ENCODE measurements at regions not wholly inside any gene's neighbourhood (a gene's known extent, or its start where the extent isn't known, plus 50 kb on each side); places are given as distances from the start of the nearest gene placed in this dataset.

- no peak for DNase-seq (ENCODE audit: low spot score)
- intact Hi-C loops (cut with DNase I) = no loop called here
Observed at GRCh38 chr6:44682280-44682679, 294.8 kb downstream of the CDC5L start.

- no peak for DNase-seq (ENCODE audit: low spot score)
- intact Hi-C loops (cut with DNase I) = no loop called here
Observed at GRCh38 chr6:44682987-44683779, 295.7 kb downstream of the CDC5L start.

- DNase-seq (ENCODE audit: low spot score) = no peak
- intact Hi-C loops (cut with DNase I) = no loop called here
Observed at GRCh38 chr6:44685213-44685612, 297.7 kb downstream of the CDC5L start.

GRCh38 chr6:44696099-44696498 lies 308.6 kb downstream of the CDC5L start:
- intact Hi-C loops (cut with DNase I) = no loop called here
- DNase-seq (ENCODE audit: low spot score) = no peak

GRCh38 chr6:44696686-44697085 lies 309.2 kb downstream of the CDC5L start:
- intact Hi-C loops (cut with DNase I) = no loop called here

GRCh38 chr6:44697327-44697726 lies 309.8 kb downstream of the CDC5L start:
- intact Hi-C loops (cut with DNase I) = no loop called here
- DNase-seq (ENCODE audit: low spot score) = no peak

More at GRCh38 chr6:44696686-44697085, 309.2 kb downstream of the CDC5L start:
- DNase-seq (ENCODE audit: low spot score) = no peak

GRCh38 chr6:44698602-44699001 lies 311.1 kb downstream of the CDC5L start:
- intact Hi-C loops (cut with DNase I) = no loop called here
- no peak for DNase-seq (ENCODE audit: low spot score)

GRCh38 chr6:44699082-44699481 lies 311.6 kb downstream of the CDC5L start:
- intact Hi-C loops (cut with DNase I) = no loop called here
- DNase-seq (ENCODE audit: low spot score) = no peak

GRCh38 chr6:44699851-44700250 lies 312.3 kb downstream of the CDC5L start:
- no peak for DNase-seq (ENCODE audit: low spot score)
- intact Hi-C loops (cut with DNase I) = no loop called here

- no peak for DNase-seq (ENCODE audit: low spot score)
- intact Hi-C loops (cut with DNase I) = no loop called here
Observed at GRCh38 chr6:44700422-44700821, 312.9 kb downstream of the CDC5L start.

GRCh38 chr6:44701038-44701636 lies 313.6 kb downstream of the CDC5L start:
- intact Hi-C loops (cut with DNase I) = no loop called here
- no peak for DNase-seq (ENCODE audit: low spot score)

- intact Hi-C loops (cut with DNase I) = loop anchor here in 1 of 2 donors (2.0 kb wide), 1 partner anchor 35 kb away; no protein-coding TSS in a partner anchor
Observed at GRCh38 chr6:44701637-44702101, 314.2 kb downstream of the CDC5L start.

GRCh38 chr6:44702292-44702691 lies 314.8 kb downstream of the CDC5L start:
- intact Hi-C loops (cut with DNase I) = loop anchor here in 1 of 2 donors (2.0 kb wide), 1 partner anchor 35 kb away; no protein-coding TSS in a partner anchor
- no peak for DNase-seq (ENCODE audit: low spot score)

More at GRCh38 chr6:44701637-44702101, 314.2 kb downstream of the CDC5L start:
- DNase-seq (ENCODE audit: low spot score) = no peak

- intact Hi-C loops (cut with DNase I) = no loop called here
- DNase-seq (ENCODE audit: low spot score) = no peak
Observed at GRCh38 chr6:44704240-44705150, 317.0 kb downstream of the CDC5L start.

GRCh38 chr6:44705596-44705995 lies 318.1 kb downstream of the CDC5L start:
- DNase-seq (ENCODE audit: low spot score) = no peak
- intact Hi-C loops (cut with DNase I) = no loop called here

GRCh38 chr6:44706011-44706410 lies 318.5 kb downstream of the CDC5L start:
- DNase-seq (ENCODE audit: low spot score) = no peak
- intact Hi-C loops (cut with DNase I) = no loop called here

- intact Hi-C loops (cut with DNase I) = no loop called here
- no peak for DNase-seq (ENCODE audit: low spot score)
Observed at GRCh38 chr6:44708208-44708607, 320.7 kb downstream of the CDC5L start.

- DNase-seq (ENCODE audit: low spot score) = no peak
- intact Hi-C loops (cut with DNase I) = no loop called here
Observed at GRCh38 chr6:44712353-44713111, 325.0 kb downstream of the CDC5L start.

GRCh38 chr6:44715188-44715587 lies 327.7 kb downstream of the CDC5L start:
- no peak for DNase-seq (ENCODE audit: low spot score)
- intact Hi-C loops (cut with DNase I) = no loop called here

Data from posterior vena cava (tissue), 2 donors.